OCI-M2 (cell line): ENCODE measurements at regions not wholly inside any gene's neighbourhood (a gene's known extent, or its start where the extent isn't known, plus 50 kb on each side); places are given as distances from the start of the nearest gene placed in this dataset.

Source experiments
- DNase-seq: peaks from one replicate; lab custom pipeline; 2025; ENCODE audit not compliant: unreplicated experiment; lab: John Stamatoyannopoulos, UW

GRCh38 chr3:14590569-14590968 lies 50.4 kb upstream of the GRIP2 start:
- no peak for DNase-seq

DNA sequence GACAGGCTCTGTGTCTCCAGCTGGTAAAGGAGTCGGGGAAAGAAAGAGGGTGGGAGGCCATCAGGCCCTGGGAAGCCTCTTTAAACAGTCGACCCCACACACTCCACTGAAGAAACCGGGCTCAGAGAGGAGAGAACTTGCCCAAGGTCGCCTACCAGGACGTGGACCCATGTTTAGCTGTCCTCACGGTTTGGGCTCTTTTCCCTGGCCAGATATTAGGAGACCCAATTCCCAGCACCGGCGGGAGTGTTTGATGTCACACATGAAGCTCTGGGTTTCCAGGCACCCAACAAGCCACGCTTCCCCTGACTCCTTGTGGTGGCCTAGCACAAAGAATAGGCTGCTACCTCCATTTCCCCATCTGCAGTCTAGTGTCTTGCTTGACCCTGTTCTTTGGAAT lies 52.2 kb upstream of the GRIP2 start:
- DNase-seq = no peak

DNA sequence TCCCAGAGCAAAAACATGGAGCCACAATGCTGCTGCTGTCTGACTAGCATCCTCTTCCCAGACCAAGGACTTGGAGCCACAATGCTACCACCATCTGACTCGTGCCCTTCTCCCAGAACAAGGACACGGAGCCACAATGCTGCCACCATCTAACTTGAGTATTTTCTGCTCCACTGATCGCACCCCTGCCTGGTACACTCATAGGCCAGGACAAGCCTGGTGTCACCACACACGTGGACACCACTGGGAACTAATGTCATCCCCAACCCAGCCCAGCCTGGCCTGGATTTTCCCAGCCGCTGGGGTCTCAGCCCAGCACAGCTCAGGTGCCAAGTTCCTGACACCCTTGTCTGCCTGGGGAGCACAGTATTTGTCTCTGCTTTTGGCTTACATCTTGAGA lies 52.7 kb upstream of the GRIP2 start:
- DNase-seq = no peak

DNA sequence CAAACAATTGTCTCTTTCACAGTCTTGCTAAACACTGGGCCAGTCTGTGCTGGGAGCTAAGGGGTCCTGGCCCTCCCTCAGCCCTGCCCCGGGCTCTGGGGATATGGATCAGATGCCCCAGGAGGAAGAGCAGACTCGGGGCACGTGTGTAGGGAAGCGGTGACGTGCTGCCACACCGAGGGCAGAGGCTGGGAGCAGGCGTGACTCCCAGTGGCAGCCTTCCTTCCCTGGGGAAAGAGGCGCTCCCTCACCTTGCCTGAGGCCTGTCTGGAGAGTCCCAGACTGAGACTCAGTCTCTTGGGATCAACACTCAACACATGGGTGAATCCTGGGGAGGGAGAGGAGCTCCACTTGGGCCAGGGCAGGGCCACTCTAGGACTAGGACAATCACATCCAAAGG lies 54.1 kb upstream of the GRIP2 start:
- DNase-seq = no peak

DNA sequence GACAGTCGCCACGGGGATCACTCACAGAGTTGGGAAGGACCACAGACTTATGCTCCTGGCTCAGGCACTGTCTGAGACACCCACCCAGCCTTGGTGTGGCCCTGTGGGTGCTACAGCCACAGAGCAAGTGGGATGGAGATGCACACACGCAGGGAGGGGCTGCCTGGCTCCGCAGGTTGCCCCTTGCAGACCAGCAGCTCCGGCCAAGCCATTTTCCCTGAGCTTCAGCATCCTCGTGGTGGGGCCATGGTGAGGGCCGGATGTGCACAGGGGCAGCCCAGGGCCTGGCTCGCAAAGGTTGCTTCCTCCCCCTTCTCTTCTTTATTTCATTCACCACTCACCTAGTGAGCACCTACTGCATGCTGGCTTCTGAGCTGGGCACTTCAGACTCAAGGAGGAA lies 55.4 kb upstream of the GRIP2 start:
- no peak for DNase-seq

DNA sequence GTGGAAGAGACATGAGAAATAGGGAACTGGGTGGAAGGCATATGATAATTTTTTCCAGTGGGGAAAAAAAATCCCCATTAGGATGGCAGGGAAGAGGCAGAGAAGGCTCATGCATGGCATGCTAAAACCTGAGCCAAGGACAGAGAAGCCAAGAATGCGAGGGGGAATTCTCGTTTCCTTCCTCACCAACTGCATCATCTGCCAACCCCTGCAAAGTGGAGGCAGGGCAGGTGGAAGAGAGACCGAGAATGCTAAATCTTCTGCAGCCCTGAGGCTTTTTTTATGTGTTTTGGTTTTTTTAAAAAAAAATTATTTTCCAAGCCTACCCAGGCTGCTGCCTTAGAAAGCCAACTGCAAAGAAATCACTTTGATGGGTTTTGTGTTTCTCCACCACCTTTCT lies 54.3 kb upstream of the CCDC174 start:
- DNase-seq = no peak

DNA sequence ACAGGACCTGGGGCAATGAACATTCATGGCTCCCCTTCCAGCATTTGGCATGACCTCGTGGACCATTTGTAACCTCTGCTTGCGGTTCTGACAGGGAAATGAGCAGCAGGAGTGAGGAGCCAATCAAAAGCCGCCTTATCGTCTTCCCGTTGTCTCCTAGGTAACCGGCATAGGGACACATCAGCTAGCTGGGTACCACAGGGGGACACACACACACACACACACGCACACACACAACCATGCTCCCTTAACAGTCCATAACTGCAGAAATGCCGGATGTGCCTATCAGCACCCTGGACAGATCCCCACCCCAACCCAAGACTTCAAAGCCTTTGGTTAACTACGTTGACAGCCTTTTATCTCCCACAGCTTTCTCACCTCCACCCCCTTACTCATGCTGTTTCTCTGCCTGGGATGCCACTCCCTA lies 53.4 kb upstream of the CCDC174 start:
- peak; percentile 31 for DNase-seq

- no peak for DNase-seq
These were observed 52.1 kb upstream of the CCDC174 start for GRCh38 chr3:14599488-14599887.

GRCh38 chr3:14600075-14600474 lies 51.5 kb upstream of the CCDC174 start:
- DNase-seq = no peak

DNA sequence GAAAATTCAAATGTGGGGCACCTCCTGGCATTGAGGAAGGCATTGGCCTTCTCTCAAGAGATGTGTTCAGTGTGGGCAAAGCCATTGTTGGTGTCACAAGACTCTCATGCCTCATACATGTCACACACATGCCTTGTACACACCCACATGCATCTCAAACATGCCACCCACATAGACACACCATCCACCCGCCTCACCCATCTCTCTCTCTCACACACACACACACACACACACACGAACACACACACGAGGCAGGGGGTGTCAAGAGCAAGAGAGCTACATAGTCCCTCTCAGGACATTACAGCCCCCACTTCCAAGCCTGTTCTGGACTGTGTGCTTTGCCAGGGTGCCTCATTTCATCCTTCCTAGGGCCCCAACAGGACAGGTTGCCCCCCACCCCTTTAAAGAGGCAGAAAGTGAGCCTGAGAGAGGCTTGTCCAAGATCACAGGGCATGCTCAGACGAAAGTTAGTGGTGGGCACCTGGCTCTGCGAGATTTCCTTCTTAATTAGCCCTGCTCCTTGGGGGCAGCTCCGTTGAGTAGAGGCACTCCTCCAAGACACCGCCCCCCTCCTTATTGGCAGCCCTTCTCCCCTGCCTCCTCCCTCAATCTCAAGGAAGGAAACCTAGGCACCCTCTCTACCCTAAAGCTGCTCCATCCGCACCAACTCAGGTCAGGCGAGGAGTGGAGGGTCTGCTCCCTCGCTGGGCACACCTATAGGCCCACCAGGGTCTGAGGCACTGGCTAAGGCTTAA lies 50.5 kb upstream of the CCDC174 start:
- DNase-seq = no peak

GRCh38 chr3:14601692-14602005 lies 49.9 kb upstream of the CCDC174 start:
- no peak for DNase-seq
